GM21576 (cell line): ENCODE measurements at regions not wholly inside any gene's neighbourhood (a gene's known extent, or its start where the extent isn't known, plus 50 kb on each side); places are given as distances from the start of the nearest gene placed in this dataset.

Experiments used
- ATAC-seq: cut with Tn5 transposase; IDR thresholded peaks from one replicate; pipeline ENCODE4 v1.9.1; 2021; ENCODE audit warnings: mild to moderate bottlenecking, moderate library complexity; ENCODE audit not compliant: unreplicated experiment

- no peak for ATAC-seq
These were observed 296.3 kb downstream of the DYSF start for GRCh38 chr2:71749671-71750101.

DNA sequence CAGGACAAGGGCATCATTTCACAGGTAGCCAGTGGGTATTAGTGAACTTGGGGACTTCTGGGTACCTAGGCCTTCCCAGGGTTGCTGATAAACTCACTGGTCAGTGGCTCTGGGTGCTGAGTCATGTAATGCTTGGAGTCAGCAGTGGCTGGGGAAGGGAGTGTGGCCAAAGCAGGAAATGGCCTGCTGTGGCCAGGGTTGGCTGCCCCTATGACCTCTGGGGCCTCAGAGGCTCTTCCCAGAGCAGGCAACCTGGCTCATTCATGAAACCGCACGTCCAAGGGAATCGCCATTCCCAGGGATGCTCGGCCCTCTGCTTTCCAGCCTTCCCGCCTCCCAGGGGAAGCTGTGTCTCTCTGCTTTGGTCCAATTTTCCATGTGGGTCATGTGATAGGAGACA lies 294.9 kb downstream of the DYSF start:
- ATAC-seq = no peak

DNA sequence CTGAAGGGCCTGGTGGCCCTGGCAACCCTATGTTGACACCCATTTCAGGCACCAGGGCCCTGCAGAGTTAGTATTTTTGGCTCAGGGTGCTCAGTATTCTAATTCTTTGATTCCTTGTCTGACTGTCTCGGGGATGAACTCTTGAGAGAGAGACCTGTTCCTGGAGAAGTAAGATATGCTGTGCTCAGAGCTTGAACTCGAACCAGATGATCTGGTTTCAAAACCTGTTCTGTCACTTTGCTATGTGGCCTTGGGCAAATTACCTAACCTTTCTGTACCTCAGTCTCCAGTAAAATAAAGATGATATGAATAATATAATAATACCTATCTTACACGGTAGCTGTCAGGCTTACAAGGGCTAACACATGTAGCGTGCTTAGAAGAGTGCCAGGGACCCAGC lies 294.2 kb downstream of the DYSF start:
- ATAC-seq = no peak

DNA sequence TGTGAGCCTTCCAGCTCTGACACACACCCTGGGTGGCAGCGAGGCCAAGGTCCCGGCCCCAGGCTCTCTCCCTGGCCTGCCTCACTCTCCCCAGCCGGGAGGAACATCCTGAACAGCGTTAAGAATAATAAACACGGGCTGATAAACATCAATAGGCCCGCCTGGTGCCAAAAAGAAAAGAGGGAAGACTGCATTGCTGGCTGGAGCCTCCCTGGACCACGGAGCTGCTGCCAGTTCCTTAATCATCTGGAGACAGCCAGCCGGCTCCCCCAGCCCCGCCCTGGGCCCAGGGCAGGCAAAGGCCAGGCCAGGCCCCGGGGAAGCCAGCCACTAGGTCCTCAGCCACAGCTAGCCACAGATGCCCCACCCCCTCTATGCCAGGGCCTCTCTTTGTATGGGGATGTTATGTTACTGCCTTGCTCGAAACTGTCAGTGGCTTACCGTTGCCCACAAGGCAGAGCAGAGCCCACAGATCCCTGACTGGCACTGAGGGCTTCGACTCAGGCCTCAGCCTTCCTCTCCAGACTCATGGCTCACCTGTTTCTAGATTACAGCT lies 293.7 kb downstream of the DYSF start:
- ATAC-seq = no peak

- ATAC-seq = no peak
These were observed 291.4 kb downstream of the DYSF start for GRCh38 chr2:71744781-71745180.

GRCh38 chr2:71743995-71744675 lies 290.8 kb downstream of the DYSF start:
- no peak for ATAC-seq

GRCh38 chr2:71742953-71743601 lies 289.7 kb downstream of the DYSF start:
- ATAC-seq = no peak

- ATAC-seq = no peak
These were observed 283.6 kb downstream of the DYSF start for GRCh38 chr2:71736986-71737385.

DNA sequence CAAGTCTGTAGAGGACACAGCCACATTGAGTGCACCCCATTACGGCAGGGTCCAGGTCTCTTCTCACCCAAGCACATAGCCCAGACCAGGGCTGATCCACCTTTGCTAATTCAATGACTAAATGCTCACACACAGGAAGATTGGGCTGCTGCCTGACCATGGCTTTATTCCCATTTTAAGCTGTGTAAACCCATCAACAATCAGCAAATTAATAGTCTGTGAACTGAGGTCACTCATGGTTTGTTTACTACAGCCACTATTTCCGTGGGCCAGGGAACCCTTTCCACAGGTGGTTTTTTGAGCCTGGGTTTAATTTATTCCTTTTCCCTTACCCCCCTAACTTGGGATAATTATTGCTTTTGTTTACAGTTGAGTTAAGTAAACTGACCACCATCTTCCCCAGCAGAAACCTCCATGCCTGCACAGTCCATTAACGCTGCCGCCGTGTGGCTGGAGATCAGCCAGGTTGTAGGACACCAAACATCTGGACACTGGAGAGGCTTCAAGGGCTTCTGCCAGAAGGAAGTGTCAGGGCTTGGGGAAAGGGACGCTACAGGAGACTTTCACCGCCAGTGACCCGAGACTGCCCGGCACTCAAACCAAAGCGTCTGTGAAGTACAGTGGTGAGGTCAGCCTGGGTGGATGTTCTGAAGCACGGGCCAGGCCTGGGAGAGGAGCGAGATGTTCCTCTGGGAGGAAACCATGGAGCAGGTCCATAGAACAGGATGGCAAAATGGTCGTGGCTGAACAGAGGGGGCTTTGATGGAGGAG lies 282.9 kb downstream of the DYSF start:
- ATAC-seq = no peak
